BE2C (cell line): ENCODE measurements at regions not wholly inside any gene's neighbourhood (a gene's known extent, or its start where the extent isn't known, plus 50 kb on each side); places are given as distances from the start of the nearest gene placed in this dataset.

Experiments
- DNase-seq: peaks from one replicate; pipeline ENCODE4 v3.0.0-alpha.2; 2020
- H3K27me3 ChIP-seq: fragments of 250-450 bp; sonication (Bioruptor Pico); 2 replicates; pipeline ENCODE4 v1.5.1; 2020; ENCODE audit warnings: mild to moderate bottlenecking
- H3K36me3 ChIP-seq: fragments of 250-450 bp; sonication (Bioruptor Pico); 2 replicates; pipeline ENCODE4 v1.5.1; 2020; ENCODE audit warnings: mild to moderate bottlenecking
- H3K4me1 ChIP-seq: fragments of 250-450 bp; sonication (Bioruptor Pico); 2 replicates; pipeline ENCODE4 v1.5.1; 2020
- H3K4me3 ChIP-seq: 2 replicates; pipeline ENCODE4 v1.5.1; 2011; ENCODE audit warnings: low read depth, low read length
- H3K9me3 ChIP-seq: fragments of 250-450 bp; sonication (Bioruptor Pico); 2 replicates; pipeline ENCODE4 v1.5.1; 2020
- TF ChIP-seq, protein P1 (sequence below): IDR thresholded peaks from 2 replicates; pipeline ENCODE4 v1.5.1; 2012; ENCODE audit warnings: mild to moderate bottlenecking, low read depth, low read length

GRCh38 chr2:150594299-150594698 lies 106.8 kb upstream of the RND3 start:
- no peaks in the 10 kb centered on the region for H3K36me3 ChIP-seq
- H3K4me1 ChIP-seq: no peaks in the 10 kb centered on the region
- H3K27me3 ChIP-seq: no peaks in the 10 kb centered on the region
- H3K9me3 ChIP-seq: no peaks in the 10 kb centered on the region
- DNase-seq: no peak
- TF ChIP-seq, protein P1, sequence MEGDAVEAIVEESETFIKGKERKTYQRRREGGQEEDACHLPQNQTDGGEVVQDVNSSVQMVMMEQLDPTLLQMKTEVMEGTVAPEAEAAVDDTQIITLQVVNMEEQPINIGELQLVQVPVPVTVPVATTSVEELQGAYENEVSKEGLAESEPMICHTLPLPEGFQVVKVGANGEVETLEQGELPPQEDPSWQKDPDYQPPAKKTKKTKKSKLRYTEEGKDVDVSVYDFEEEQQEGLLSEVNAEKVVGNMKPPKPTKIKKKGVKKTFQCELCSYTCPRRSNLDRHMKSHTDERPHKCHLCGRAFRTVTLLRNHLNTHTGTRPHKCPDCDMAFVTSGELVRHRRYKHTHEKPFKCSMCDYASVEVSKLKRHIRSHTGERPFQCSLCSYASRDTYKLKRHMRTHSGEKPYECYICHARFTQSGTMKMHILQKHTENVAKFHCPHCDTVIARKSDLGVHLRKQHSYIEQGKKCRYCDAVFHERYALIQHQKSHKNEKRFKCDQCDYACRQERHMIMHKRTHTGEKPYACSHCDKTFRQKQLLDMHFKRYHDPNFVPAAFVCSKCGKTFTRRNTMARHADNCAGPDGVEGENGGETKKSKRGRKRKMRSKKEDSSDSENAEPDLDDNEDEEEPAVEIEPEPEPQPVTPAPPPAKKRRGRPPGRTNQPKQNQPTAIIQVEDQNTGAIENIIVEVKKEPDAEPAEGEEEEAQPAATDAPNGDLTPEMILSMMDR: no peak
- no peak overlapping the region for H3K4me3 ChIP-seq

- TF ChIP-seq, protein P1: no peak
These were observed 104.2 kb upstream of the RND3 start for GRCh38 chr2:150591496-150592285.

DNA sequence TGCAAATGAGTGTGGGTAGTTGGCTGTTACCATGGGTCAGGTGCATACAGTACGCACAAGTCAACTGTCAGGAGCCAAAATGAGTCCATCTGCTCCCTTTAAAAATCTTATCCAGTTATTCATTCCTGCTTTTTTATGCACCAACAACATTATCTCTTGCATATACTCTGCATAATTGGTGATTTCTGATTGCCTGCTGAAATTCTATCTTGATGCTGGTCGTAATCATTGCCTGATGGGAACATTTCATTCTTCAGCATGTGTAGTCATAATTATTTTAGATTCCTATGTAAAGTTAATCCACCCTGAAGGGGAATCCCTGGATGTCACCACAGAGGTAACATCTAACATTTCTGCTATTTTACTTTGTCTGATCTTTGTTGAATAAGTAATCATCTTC lies 102.2 kb upstream of the RND3 start:
- no peak for DNase-seq
- no peaks in the 10 kb centered on the region for H3K9me3 ChIP-seq
- TF ChIP-seq, protein P1: no peak

More at GRCh38 chr2:150591496-150592285, 104.2 kb upstream of the RND3 start:
- Histone ChIP-seq H3K9me3 (no peaks in the 10 kb centered on the region), H3K36me3 (no peaks in the 10 kb centered on the region), H3K4me3 (no peak overlapping the region), H3K27me3 (no peaks in the 10 kb centered on the region), H3K4me1 (no peaks in the 10 kb centered on the region)
- DNase-seq: no peak

DNA sequence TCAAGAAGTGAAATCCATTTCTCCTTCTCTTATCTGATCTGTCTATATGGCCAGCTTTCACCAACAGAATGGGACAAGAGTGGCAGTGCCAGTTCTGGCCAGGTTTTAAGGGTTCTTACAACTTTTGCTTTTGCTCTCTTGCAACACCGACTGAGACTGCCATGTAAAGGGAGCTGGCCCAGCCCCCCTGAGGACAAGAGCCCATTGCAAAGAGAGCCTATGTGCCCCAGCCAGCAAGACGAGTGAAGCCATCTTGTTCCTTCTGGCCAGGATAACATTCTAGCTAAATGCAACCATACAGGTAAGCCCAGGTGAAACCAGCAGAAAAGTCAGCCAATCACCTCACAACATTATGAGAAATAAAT lies 101.0 kb upstream of the RND3 start:
- Histone ChIP-seq H3K9me3 (no peaks in the 10 kb centered on the region), H3K36me3 (no peaks in the 10 kb centered on the region), H3K27me3 (no peaks in the 10 kb centered on the region), H3K4me1 (no peaks in the 10 kb centered on the region), H3K4me3 (no peak overlapping the region)
- TF ChIP-seq, protein P1: no peak
- no peak for DNase-seq

More for the DNA sequence above, 102.2 kb upstream of the RND3 start:
- no peak overlapping the region for H3K4me3 ChIP-seq
- H3K4me1 ChIP-seq: no peaks in the 10 kb centered on the region
- no peaks in the 10 kb centered on the region for H3K36me3 ChIP-seq
- H3K27me3 ChIP-seq: no peaks in the 10 kb centered on the region

DNA sequence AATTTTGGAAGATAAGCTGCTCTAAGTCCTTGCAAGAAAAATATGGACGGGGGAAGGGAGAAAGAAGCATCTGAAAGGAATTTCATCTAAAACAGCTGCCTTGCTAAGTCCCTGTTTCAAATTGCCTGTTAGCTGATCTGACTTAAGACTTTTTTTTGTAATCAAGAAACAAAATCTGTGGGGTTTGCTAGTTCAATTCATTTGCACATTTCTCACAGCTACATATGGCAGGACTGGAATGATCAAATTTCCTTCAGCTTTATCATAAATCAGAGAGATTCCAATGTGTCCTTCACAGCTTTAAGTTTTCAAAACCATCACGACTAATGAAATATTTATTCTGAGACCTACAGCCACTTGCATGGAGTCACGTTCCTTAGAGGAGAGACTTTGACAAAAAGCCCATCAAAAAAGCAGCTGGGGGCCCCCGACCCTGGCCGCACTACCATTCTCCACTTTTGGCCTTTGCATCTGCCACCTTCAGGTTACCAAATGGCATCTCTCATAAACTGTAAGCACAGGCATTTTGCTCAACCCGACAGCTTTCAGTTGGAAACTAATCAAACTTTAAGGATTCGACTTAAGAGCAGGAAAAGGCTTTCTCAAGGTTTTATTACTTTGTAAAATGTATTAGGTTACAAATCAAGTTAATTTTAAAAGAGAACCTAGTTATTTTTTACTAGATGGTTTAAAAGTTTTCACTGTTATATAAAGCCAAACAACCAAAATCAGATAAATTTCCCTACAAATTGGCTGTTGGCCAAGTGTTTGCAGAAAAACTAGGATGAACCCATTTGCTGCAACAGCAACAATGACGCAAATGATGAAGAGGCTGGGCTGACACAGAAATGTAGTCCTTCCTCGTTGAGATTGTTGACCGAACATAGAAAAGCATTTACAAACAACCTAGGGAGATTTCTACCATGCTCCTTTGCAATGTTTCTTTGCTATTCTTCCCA lies 100.4 kb upstream of the RND3 start:
- H3K4me3 ChIP-seq: no peak overlapping the region
- TF ChIP-seq, protein P1: no peak
- H3K4me1 ChIP-seq: no peaks in the 10 kb centered on the region
- no peaks in the 10 kb centered on the region for H3K36me3 ChIP-seq
- H3K27me3 ChIP-seq: no peaks in the 10 kb centered on the region
- no peaks in the 10 kb centered on the region for H3K9me3 ChIP-seq
- no peak for DNase-seq
